Pons (tissue), 1 donor: ENCODE measurements at regions not wholly inside any gene's neighbourhood (a gene's known extent, or its start where the extent isn't known, plus 50 kb on each side); places are given as distances from the start of the nearest gene placed in this dataset.

Experiments used
- DNase-seq: peaks from one replicate; pipeline ENCODE4 v3.0.0-alpha.2; 2016; ENCODE audit warnings: low spot score

GRCh38 chr22:48097723-48098122, 1335.3 kb downstream of the TBC1D22A start:
- DNase-seq = no peak

GRCh38 chr22:48096851-48097665, 1334.6 kb downstream of the TBC1D22A start:
- DNase-seq = no peak

- DNase-seq = no peak
Observed at GRCh38 chr22:48096411-48096810, 1334.0 kb downstream of the TBC1D22A start.

- DNase-seq = no peak
Observed at GRCh38 chr22:48093981-48094380, 1331.5 kb downstream of the TBC1D22A start.

- DNase-seq = no peak
Observed at GRCh38 chr22:48092866-48093265, 1330.4 kb downstream of the TBC1D22A start.

GRCh38 chr22:48091656-48092223, 1329.3 kb downstream of the TBC1D22A start:
- no peak for DNase-seq

- no peak for DNase-seq
Observed at GRCh38 chr22:48091060-48091650, 1328.7 kb downstream of the TBC1D22A start.

GRCh38 chr22:48090332-48090672, 1327.9 kb downstream of the TBC1D22A start:
- DNase-seq = no peak

- DNase-seq = no peak
Observed at GRCh38 chr22:48089601-48090331, 1327.3 kb downstream of the TBC1D22A start.

- no peak for DNase-seq
Observed at GRCh38 chr22:48088926-48089536, 1326.6 kb downstream of the TBC1D22A start.

GRCh38 chr22:48088251-48088650, 1325.8 kb downstream of the TBC1D22A start:
- DNase-seq = no peak

- DNase-seq = no peak
Observed at GRCh38 chr22:48085901-48086645, 1323.6 kb downstream of the TBC1D22A start.

GRCh38 chr22:48084729-48085050, 1322.2 kb downstream of the TBC1D22A start:
- no peak for DNase-seq

GRCh38 chr22:48084041-48084728, 1321.7 kb downstream of the TBC1D22A start:
- no peak for DNase-seq

- no peak for DNase-seq
Observed at GRCh38 chr22:48083502-48083901, 1321.1 kb downstream of the TBC1D22A start.

- no peak for DNase-seq
Observed at GRCh38 chr22:48082284-48082683, 1319.8 kb downstream of the TBC1D22A start.

GRCh38 chr22:48081281-48081680, 1318.8 kb downstream of the TBC1D22A start:
- DNase-seq = no peak

- no peak for DNase-seq
Observed at GRCh38 chr22:48080316-48081165, 1318.1 kb downstream of the TBC1D22A start.

- no peak for DNase-seq
Observed at GRCh38 chr22:48079505-48080290, 1317.2 kb downstream of the TBC1D22A start.
